Mammary epithelial cell (primary cell): ENCODE measurements at regions not wholly inside any gene's neighbourhood (a gene's known extent, or its start where the extent isn't known, plus 50 kb on each side); places are given as distances from the start of the nearest gene placed in this dataset.

Source experiments
- EZH2 ChIP-seq: IDR thresholded peaks from 2 replicates; pipeline ENCODE4 v1.6.1; 2012; ENCODE audit warnings: low read length, inconsistent platforms, borderline replicate concordance
- TF ChIP-seq, protein P1 (sequence below), 2 donors: IDR thresholded peaks in 1 of 2; conservative IDR thresholded peaks in 1 of 2; 2 replicates each; pipeline ENCODE4 v1.5.1; 2011 to 2012; ENCODE audit warnings: inconsistent platforms in 2 of 2, low read length in 2 of 2, mild to moderate bottlenecking in 2 of 2, control low read depth in 1 of 2, low read depth in 1 of 2; ENCODE audit not compliant: insufficient read depth in 1 of 2; ENCODE audit errors: extremely low read depth in 1 of 2

DNA sequence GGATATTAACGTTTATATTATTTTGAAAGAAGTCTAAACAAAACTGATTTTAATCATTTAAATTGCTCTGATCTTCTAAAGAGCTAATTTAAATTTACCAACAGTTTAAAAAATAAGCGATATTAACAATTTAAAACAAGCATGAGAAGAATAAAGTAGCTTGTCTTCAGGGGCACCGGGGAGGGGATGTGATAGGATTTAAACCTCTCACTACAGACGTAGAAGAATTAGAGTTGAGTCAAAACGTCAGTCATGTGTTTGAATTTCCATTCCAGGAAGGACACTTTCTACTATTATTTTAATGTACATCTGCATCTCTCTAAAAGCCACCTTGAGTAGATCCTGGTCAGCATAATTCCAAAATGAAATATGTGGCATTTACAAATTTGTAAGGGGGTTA is 58.2 kb upstream of the TPTE start:
- TF ChIP-seq, protein P1, sequence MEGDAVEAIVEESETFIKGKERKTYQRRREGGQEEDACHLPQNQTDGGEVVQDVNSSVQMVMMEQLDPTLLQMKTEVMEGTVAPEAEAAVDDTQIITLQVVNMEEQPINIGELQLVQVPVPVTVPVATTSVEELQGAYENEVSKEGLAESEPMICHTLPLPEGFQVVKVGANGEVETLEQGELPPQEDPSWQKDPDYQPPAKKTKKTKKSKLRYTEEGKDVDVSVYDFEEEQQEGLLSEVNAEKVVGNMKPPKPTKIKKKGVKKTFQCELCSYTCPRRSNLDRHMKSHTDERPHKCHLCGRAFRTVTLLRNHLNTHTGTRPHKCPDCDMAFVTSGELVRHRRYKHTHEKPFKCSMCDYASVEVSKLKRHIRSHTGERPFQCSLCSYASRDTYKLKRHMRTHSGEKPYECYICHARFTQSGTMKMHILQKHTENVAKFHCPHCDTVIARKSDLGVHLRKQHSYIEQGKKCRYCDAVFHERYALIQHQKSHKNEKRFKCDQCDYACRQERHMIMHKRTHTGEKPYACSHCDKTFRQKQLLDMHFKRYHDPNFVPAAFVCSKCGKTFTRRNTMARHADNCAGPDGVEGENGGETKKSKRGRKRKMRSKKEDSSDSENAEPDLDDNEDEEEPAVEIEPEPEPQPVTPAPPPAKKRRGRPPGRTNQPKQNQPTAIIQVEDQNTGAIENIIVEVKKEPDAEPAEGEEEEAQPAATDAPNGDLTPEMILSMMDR (conservative IDR thresholded peaks at IDR 0.05 in 1 of 2, IDR thresholded peaks at IDR 0.05 in 1 of 2; ENCODE audit: extremely low read depth in 1 of 2, insufficient read depth in 1 of 2, low read depth in 1 of 2, low read length in 2 of 2): no peak
- TF ChIP-seq EZH2: no peak
